CD4-positive, alpha-beta T cell (primary cell): ENCODE measurements at regions not wholly inside any gene's neighbourhood (a gene's known extent, or its start where the extent isn't known, plus 50 kb on each side); places are given as distances from the start of the nearest gene placed in this dataset.

ENCODE experiments used
- ATAC-seq: fragments of 200-7000 bp; cut with Tn5 transposase; one replicate; pipeline ENCODE4 v1.10.0; 2022; ENCODE audit warnings: mild to moderate bottlenecking; ENCODE audit not compliant: poor library complexity
- CTCF ChIA-PET: fragments of 350-600 bp; sonication (Branson Sonifier 250); formaldehyde crosslinking; loops from one replicate; lab custom pipeline; 2021; ENCODE audit warnings: antibody characterized with exemption, inconsistent platforms; lab: Charles Lee
- POLR2A ChIA-PET: fragments of 350-600 bp; sonication (Branson Sonifier 250); formaldehyde crosslinking; loops from one replicate; lab custom pipeline; 2021; ENCODE audit warnings: antibody characterized with exemption, inconsistent platforms; lab: Charles Lee
- DNase-seq, 14 experiments: peaks; one replicate each; pipeline ENCODE4 v3.0.0-alpha.2; 2013 to 2020; ENCODE audit warnings: mixed read lengths in 2 of 14
- H3K27ac ChIP-seq, 2 donors: one replicate each; pipeline versions ENCODE4 v1.5.1 to v1.7.0; 2013; ENCODE audit warnings: low read length in 2 of 2, low read depth in 1 of 2, mild to moderate bottlenecking in 1 of 2
- H3K27me3 ChIP-seq, 2 experiments: 1 replicate in 1 of 2; 2 replicates in 1 of 2; pipeline versions ENCODE4 v1.6.1 to v1.7.0; 2013; ENCODE audit warnings: low read length in 2 of 2, control low read depth in 1 of 2, mild to moderate bottlenecking in 1 of 2, moderate library complexity in 1 of 2; ENCODE audit not compliant: insufficient read depth in 2 of 2, control insufficient read depth in 1 of 2
- H3K36me3 ChIP-seq: one replicate; pipeline ENCODE4 v1.6.1; 2013; ENCODE audit warnings: low read length, control low read depth; ENCODE audit not compliant: insufficient read depth
- H3K4me1 ChIP-seq: one replicate; pipeline ENCODE4 v1.6.1; 2013; ENCODE audit warnings: low read length, control low read depth; ENCODE audit not compliant: insufficient read depth
- H3K4me3 ChIP-seq: one replicate; pipeline ENCODE4 v1.5.1; 2013; ENCODE audit warnings: mild to moderate bottlenecking, low read length, moderate library complexity
- H3K9me3 ChIP-seq, 2 experiments: 1 replicate in 1 of 2; 2 replicates in 1 of 2; pipeline versions ENCODE4 v1.6.1 to v1.7.0; 2013; ENCODE audit warnings: low read length in 2 of 2, mild to moderate bottlenecking in 2 of 2, control low read depth in 1 of 2, moderate library complexity in 1 of 2; ENCODE audit not compliant: control insufficient read depth in 1 of 2, insufficient read depth in 1 of 2
- H3K27ac Mint-ChIP-seq: one replicate; pipeline ENCODE4 v1.8.0; 2020; ENCODE audit warnings: mixed read lengths
- H3K27me3 Mint-ChIP-seq: one replicate; pipeline ENCODE4 v1.8.0; 2021; ENCODE audit warnings: mixed read lengths
- H3K36me3 Mint-ChIP-seq: one replicate; pipeline ENCODE4 v1.8.0; 2021; ENCODE audit warnings: low read depth, mixed read lengths
- H3K4me1 Mint-ChIP-seq: one replicate; pipeline ENCODE4 v1.8.0; 2021; ENCODE audit warnings: low read depth, mixed read lengths
- H3K4me3 Mint-ChIP-seq: one replicate; pipeline ENCODE4 v1.8.0; 2020; ENCODE audit warnings: mild to moderate bottlenecking, mixed read lengths
- H3K9me3 Mint-ChIP-seq: one replicate; pipeline ENCODE4 v1.8.0; 2020; ENCODE audit warnings: mixed read lengths
- intact Hi-C, 2 experiments: fragments of 100-400 bp; cut with DNase I in 1 of 2; cut with micrococcal nuclease in 1 of 2; formaldehyde crosslinking; loops; one replicate each; pipeline versions ENCODE4 v1.15.1 to v1.9.0; 2023 to 2025; cut with DNase I, micrococcal nuclease
- TF ChIP-seq, protein P1 (sequence below): fragments of 200-600 bp; IDR thresholded peaks from one replicate; pipeline ENCODE4 v1.8.0; 2022; ENCODE audit warnings: antibody characterized with exemption, mild to moderate bottlenecking

DNA sequence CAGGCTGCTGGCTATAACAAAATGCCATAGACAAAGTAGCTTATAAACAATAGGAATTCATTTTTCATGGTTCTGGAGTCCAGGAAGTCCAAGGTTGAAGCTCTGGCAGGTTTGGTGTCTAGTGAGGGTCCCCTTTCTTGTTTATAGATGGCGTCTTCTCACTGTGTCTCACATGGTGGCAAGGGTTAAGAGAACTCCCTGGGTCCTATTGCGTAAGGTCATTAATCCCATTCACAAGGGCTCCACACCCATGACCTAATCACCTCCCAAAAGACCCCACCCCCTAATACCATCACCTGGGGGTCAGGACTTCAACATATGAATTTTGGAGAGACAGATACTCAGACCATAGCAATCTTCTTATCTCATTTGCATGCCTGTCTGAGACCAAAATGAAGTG is 108.9 kb upstream of the USP25 start:
- POLR2A ChIA-PET = no interaction called here
- TF ChIP-seq, protein P1, sequence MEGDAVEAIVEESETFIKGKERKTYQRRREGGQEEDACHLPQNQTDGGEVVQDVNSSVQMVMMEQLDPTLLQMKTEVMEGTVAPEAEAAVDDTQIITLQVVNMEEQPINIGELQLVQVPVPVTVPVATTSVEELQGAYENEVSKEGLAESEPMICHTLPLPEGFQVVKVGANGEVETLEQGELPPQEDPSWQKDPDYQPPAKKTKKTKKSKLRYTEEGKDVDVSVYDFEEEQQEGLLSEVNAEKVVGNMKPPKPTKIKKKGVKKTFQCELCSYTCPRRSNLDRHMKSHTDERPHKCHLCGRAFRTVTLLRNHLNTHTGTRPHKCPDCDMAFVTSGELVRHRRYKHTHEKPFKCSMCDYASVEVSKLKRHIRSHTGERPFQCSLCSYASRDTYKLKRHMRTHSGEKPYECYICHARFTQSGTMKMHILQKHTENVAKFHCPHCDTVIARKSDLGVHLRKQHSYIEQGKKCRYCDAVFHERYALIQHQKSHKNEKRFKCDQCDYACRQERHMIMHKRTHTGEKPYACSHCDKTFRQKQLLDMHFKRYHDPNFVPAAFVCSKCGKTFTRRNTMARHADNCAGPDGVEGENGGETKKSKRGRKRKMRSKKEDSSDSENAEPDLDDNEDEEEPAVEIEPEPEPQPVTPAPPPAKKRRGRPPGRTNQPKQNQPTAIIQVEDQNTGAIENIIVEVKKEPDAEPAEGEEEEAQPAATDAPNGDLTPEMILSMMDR = no peak

DNA sequence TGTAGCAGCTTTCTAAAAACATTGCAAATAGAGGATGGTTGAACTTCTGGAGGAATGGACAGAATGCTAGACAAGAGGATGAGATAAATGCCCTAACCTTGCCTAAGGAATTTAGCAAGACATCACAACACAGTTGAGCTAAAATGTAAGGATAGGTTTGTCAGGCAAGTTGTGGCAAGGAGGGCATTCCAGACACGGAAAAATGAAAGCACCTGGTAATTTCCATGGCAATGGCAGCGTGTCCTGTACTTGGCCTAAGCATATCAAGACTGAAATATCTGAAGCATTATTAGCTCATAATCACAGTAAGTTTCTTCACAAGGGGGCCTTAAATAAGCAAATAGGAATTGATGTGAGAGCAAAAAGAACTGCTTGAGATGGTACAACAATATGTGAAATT is 105.1 kb upstream of the USP25 start:
- ATAC-seq = no peak
- Histone ChIP-seq H3K27ac (no peak overlapping the region), H3K27me3 (no peaks in the 10 kb centered on the region), H3K9me3 (no peaks in the 10 kb centered on the region), H3K36me3 (no peaks in the 10 kb centered on the region), H3K4me1 (no peaks in the 10 kb centered on the region), H3K4me3 (no peak overlapping the region)
- ChIA-PET POLR2A (interaction anchor here (0.5 kb wide), 1 partner anchor 225 kb away, joined by 4 read pairs; no protein-coding TSS in a partner anchor), CTCF (interaction anchor here (1.7 kb wide), 1 partner anchor 12 kb away, joined by 4 read pairs; no protein-coding TSS in a partner anchor)
- intact Hi-C loops = no loop called here
- Mint-ChIP-seq H3K27me3 (peaks cover 6% of the 10 kb centered on the region), H3K4me1 (no peaks in the 10 kb centered on the region), H3K4me3 (no peak overlapping the region), H3K36me3 (no peaks in the 10 kb centered on the region), H3K9me3 (no peaks in the 10 kb centered on the region), H3K27ac (no peak overlapping the region)
- TF ChIP-seq, protein P1 = no peak
- no peak for DNase-seq

More for the DNA sequence above, 108.9 kb upstream of the USP25 start:
- Histone ChIP-seq H3K27me3 (no peaks in the 10 kb centered on the region), H3K9me3 (no peaks in the 10 kb centered on the region), H3K27ac (no peak overlapping the region), H3K4me1 (no peaks in the 10 kb centered on the region), H3K36me3 (no peaks in the 10 kb centered on the region), H3K4me3 (no peak overlapping the region)
- no peaks in the 10 kb centered on the region for H3K36me3 Mint-ChIP-seq
- no peaks in the 10 kb centered on the region for H3K4me1 Mint-ChIP-seq
- no peaks in the 10 kb centered on the region for H3K9me3 Mint-ChIP-seq
- ATAC-seq (no peak), DNase-seq (no peak)
- intact Hi-C loops = no loop called here
- CTCF ChIA-PET = no interaction called here
- H3K27me3 Mint-ChIP-seq = peaks cover 6% of the 10 kb centered on the region
- no peak overlapping the region for H3K27ac Mint-ChIP-seq
- no peak overlapping the region for H3K4me3 Mint-ChIP-seq

DNA sequence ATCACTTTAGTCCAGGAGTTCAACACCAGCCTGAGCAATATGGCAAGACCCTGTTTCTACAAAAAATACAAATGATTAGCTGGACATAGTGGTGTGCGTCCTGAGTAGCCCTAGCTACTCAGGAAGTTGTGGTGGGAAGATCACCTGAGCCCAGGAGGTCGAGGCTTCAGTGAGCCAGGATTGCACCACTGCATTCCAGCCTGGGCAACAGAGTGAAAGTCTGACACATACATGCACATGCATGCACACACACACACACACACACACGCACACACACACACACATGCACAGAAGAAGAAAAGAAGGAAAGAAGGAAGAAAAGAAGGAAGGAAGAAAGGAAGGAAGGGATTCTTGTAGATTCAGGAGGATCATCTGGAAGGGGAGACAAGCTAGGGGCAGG is 104.4 kb upstream of the USP25 start:
- Mint-ChIP-seq H3K4me1 (no peaks in the 10 kb centered on the region), H3K27me3 (peaks cover 6% of the 10 kb centered on the region), H3K27ac (no peak overlapping the region), H3K36me3 (no peaks in the 10 kb centered on the region), H3K4me3 (no peak overlapping the region), H3K9me3 (no peaks in the 10 kb centered on the region)
- Histone ChIP-seq H3K4me1 (no peaks in the 10 kb centered on the region), H3K36me3 (no peaks in the 10 kb centered on the region), H3K27ac (no peak overlapping the region), H3K9me3 (no peaks in the 10 kb centered on the region), H3K4me3 (no peak overlapping the region), H3K27me3 (no peaks in the 10 kb centered on the region)
- intact Hi-C loops = no loop called here
- CTCF ChIA-PET = interaction anchor here (1.7 kb wide), 1 partner anchor 13 kb away, joined by 4 read pairs; no protein-coding TSS in a partner anchor
- POLR2A ChIA-PET = no interaction called here
- ATAC-seq = no peak
- no peak for DNase-seq
- TF ChIP-seq, protein P1 = no peak
